Osteoblast (primary cell): ENCODE measurements at regions not wholly inside any gene's neighbourhood (a gene's known extent, or its start where the extent isn't known, plus 50 kb on each side); places are given as distances from the start of the nearest gene placed in this dataset.

ENCODE experiments used
- DNase-seq: peaks from one replicate; pipeline ENCODE4 v3.0.0; 2011; ENCODE audit warnings: low spot score, mixed read lengths; ENCODE audit not compliant: insufficient read length; ENCODE audit errors: missing footprints
- H2AFZ ChIP-seq: 2 replicates; pipeline ENCODE4 v1.6.0; 2011; ENCODE audit warnings: mild to moderate bottlenecking, low read length
- H3K27ac ChIP-seq: 2 replicates; pipeline ENCODE4 v1.5.1; 2011; ENCODE audit warnings: mild to moderate bottlenecking, low read depth, low read length, moderate library complexity
- H3K27me3 ChIP-seq: 2 replicates; pipeline ENCODE4 v1.6.0; 2012; ENCODE audit warnings: mild to moderate bottlenecking, control low read depth, inconsistent platforms, low read length, moderate library complexity; ENCODE audit not compliant: insufficient read depth
- H3K36me3 ChIP-seq: 2 replicates; pipeline ENCODE4 v1.5.1; 2011; ENCODE audit warnings: mild to moderate bottlenecking, low read length, control low read depth, moderate library complexity; ENCODE audit not compliant: insufficient read depth
- H3K4me1 ChIP-seq: 2 replicates; pipeline ENCODE4 v1.5.1; 2011; ENCODE audit warnings: mild to moderate bottlenecking, low read length, control low read depth, moderate library complexity; ENCODE audit not compliant: insufficient read depth
- H3K4me2 ChIP-seq: 2 replicates; pipeline ENCODE4 v1.6.0; 2011; ENCODE audit warnings: mild to moderate bottlenecking, low read length; ENCODE audit not compliant: insufficient read depth
- H3K4me3 ChIP-seq: fragments of 200-600 bp; sonication (generic); 3 replicates; pipeline ENCODE4 v1.5.1; 2012; ENCODE audit warnings: mild to moderate bottlenecking, low read length, inconsistent platforms; ENCODE audit not compliant: insufficient read depth
- H3K79me2 ChIP-seq: 2 replicates; pipeline ENCODE4 v1.6.0; 2012; ENCODE audit warnings: mild to moderate bottlenecking, low read length, control low read depth, inconsistent platforms; ENCODE audit not compliant: insufficient read depth
- H3K9me3 ChIP-seq: 2 replicates; pipeline ENCODE4 v1.5.1; 2011; ENCODE audit warnings: low read depth, low read length, control low read depth
- H4K20me1 ChIP-seq: 2 replicates; pipeline ENCODE4 v1.6.0; 2012; ENCODE audit warnings: mild to moderate bottlenecking, low read length, control low read depth; ENCODE audit not compliant: insufficient read depth
- CTCF ChIP-seq: IDR thresholded peaks from 2 replicates; pipeline ENCODE4 v1.5.1; 2011; ENCODE audit warnings: mild to moderate bottlenecking, low read depth, low read length, moderate library complexity; ENCODE audit errors: extremely low read depth

- Histone ChIP-seq H3K4me3 (no peak overlapping the region), H3K27ac (peak overlapping the region; percentile 93), H3K9me3 (no peaks in the 10 kb centered on the region), H4K20me1 (no peaks in the 10 kb centered on the region), H2AFZ (no peak overlapping the region), H3K36me3 (no peaks in the 10 kb centered on the region), H3K4me2 (no peak overlapping the region), H3K79me2 (peaks cover 78% of the 10 kb centered on the region), H3K4me1 (peaks cover 95% of the 10 kb centered on the region), H3K27me3 (no peaks in the 10 kb centered on the region)
- TF ChIP-seq CTCF, result no peak
- DNase-seq, result no peak
Measured at GRCh38 chr1:201755200-201755599, 73.8 kb upstream of the IPO9 start.

GRCh38 chr1:201756406-201756805 is 72.6 kb upstream of the IPO9 start:
- H3K79me2 ChIP-seq, result peaks cover 82% of the 10 kb centered on the region
- peaks cover 3% of the 10 kb centered on the region for H3K36me3 ChIP-seq
- H3K4me1 ChIP-seq, result peaks cover 95% of the 10 kb centered on the region
- H4K20me1 ChIP-seq, result peaks cover 2% of the 10 kb centered on the region
- H3K9me3 ChIP-seq, result no peaks in the 10 kb centered on the region
- H2AFZ ChIP-seq, result no peak overlapping the region
- H3K4me2 ChIP-seq, result peak overlapping the region; percentile 6
- H3K27ac ChIP-seq, result peak overlapping the region; percentile 69
- DNase-seq, result peak; percentile 83
- H3K4me3 ChIP-seq, result no peak overlapping the region
- no peak for TF ChIP-seq CTCF
- no peaks in the 10 kb centered on the region for H3K27me3 ChIP-seq

- Histone ChIP-seq H3K9me3 (no peaks in the 10 kb centered on the region), H3K79me2 (peaks cover 81% of the 10 kb centered on the region), H3K27ac (peak overlapping the region; percentile 56), H3K27me3 (no peaks in the 10 kb centered on the region), H3K4me1 (peaks cover 95% of the 10 kb centered on the region), H2AFZ (no peak overlapping the region), H3K36me3 (peaks cover 4% of the 10 kb centered on the region), H3K4me2 (no peak overlapping the region), H4K20me1 (peaks cover 2% of the 10 kb centered on the region), H3K4me3 (no peak overlapping the region)
- DNase-seq, result no peak
- no peak for TF ChIP-seq CTCF
Measured at GRCh38 chr1:201758499-201759050, 70.4 kb upstream of the IPO9 start.

GRCh38 chr1:201759194-201759815 is 69.7 kb upstream of the IPO9 start:
- H3K36me3 ChIP-seq, result peaks cover 4% of the 10 kb centered on the region
- no peak overlapping the region for H3K4me3 ChIP-seq
- DNase-seq, result peak; percentile 30
- no peak for TF ChIP-seq CTCF
- H3K27me3 ChIP-seq, result no peaks in the 10 kb centered on the region
- H3K79me2 ChIP-seq, result peaks cover 80% of the 10 kb centered on the region
- no peaks in the 10 kb centered on the region for H3K9me3 ChIP-seq
- peak overlapping the region; percentile 8 for H3K4me2 ChIP-seq
- no peak overlapping the region for H2AFZ ChIP-seq
- peaks cover 95% of the 10 kb centered on the region for H3K4me1 ChIP-seq
- H3K27ac ChIP-seq, result peak overlapping the region; percentile 56
- H4K20me1 ChIP-seq, result peaks cover 2% of the 10 kb centered on the region
